AG09309 (cell line): ENCODE measurements at regions not wholly inside any gene's neighbourhood (a gene's known extent, or its start where the extent isn't known, plus 50 kb on each side); places are given as distances from the start of the nearest gene placed in this dataset.

Experiments used
- DNase-seq: peaks from one replicate; pipeline ENCODE4 v3.0.0-alpha.2; 2010; ENCODE audit warnings: low read depth
- H3K4me3 ChIP-seq: 2 replicates; pipeline ENCODE4 v1.5.1; 2011; ENCODE audit warnings: mild to moderate bottlenecking, low read depth, low read length, moderate library complexity; ENCODE audit not compliant: control insufficient read depth
- CTCF ChIP-seq: IDR thresholded peaks from 2 replicates; pipeline ENCODE4 v1.5.1; 2011; ENCODE audit warnings: mild to moderate bottlenecking, low read depth, low read length, inconsistent platforms; ENCODE audit not compliant: insufficient read depth, control insufficient read depth; ENCODE audit errors: missing control alignments

DNA sequence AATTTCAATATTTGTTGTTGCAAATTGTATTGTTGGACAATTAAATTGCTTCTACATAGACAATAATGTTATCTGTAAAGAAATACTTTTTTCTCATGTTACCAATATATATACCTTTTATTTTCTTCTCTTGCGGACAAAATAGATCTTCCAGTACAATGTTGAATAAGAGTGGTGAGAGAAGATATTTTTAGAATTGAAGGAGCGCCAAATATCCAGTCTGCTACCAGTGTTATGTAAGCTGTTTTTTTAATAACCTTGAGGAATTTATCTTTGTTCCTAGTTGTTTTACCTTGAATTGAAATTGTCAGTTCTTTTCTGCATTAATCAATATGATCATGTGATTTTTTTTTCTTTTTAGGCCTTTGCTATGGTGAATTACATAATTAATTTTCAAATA, 1702.5 kb upstream of the RAG2 start:
- H3K4me3 ChIP-seq = no peak overlapping the region
- TF ChIP-seq CTCF = no peak

DNA sequence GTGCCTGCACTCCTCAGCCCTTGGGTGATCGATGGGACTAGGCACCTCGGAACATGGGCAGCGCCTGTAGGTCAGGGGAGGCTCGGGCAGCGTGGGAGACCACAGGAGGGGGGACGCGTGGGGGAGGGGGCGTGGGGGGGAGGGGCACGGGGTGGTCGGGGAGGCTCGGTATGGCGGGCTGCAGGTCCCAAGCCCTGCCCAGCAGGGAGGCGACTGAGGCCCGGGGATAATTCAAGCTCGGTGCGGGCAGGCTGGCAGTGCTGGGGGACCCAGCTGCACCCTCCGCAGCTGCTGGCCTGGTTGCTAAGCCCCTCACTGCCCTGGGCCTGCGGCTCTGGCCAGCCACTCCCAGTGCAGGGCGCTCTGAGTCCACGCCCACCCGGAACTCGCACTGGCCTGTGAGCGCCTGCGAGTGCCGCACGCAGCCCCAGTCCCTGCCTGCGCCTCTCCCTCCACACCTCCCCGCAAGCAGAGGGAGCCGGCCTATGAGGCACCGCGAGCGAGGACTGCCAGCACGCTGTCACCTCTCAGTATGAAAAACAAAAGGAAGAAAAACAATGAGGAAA, 1698.3 kb upstream of the RAG2 start:
- no peak overlapping the region for H3K4me3 ChIP-seq
- no peak for TF ChIP-seq CTCF
- DNase-seq = no peak

More for the DNA sequence above, 1702.5 kb upstream of the RAG2 start:
- DNase-seq = no peak

GRCh38 chr11:38282718-38283117, 1684.7 kb upstream of the RAG2 start:
- DNase-seq = no peak
- H3K4me3 ChIP-seq = no peak overlapping the region
- TF ChIP-seq CTCF = no peak

DNA sequence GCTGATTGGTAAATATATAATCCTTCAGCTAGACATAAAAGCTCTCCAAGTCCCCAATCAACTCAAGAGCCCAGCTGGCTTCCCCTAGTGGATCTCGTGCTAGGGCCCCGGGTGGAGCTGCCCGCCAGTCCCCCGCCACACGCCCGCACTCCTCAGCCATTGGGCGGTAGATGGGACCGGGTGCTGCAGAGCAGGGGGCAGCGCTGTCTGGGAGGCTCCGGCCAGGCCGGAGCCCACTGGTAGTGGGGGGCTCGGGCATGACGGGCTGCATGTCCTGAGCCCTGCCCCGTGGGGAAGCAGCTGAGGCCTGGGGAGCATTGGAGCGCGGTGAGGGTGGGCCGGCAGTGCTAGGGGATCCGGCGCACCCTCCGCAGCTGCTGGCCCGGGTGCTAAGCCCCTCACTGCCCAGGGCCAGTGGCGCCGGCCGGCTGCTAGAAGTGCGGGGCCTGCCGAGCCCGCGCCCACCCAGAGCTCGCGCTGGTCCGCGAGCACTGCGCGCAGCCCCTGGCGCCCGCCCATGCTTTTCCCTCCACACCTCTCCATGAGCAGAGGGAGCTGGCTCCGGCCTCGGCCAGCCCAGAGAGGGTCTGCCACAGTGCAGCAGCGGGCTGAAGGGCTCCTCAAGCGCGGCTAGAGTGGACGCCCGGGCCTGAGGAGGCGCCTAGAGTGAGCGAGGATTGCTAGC, 1680.6 kb upstream of the RAG2 start:
- no peak for DNase-seq
- no peak overlapping the region for H3K4me3 ChIP-seq
- TF ChIP-seq CTCF = no peak

DNA sequence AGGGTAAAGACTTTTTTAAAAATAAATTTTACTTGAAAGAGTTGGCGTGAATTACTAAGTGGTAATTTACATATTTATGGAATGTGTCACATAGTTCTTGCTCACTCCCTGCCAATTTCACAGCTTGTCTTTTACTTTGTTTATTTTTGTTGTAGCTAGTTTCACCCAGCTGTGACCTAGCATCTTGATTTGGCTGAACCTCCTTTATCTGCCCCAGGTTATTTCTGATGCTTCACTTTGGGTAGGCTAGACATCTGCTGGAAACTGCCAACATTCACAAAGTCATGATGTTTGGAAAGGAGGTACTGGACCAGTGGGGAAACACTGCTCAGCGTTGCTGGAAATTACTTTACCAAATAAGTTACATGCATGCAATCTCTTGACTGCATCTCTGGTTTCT, 1676.0 kb upstream of the RAG2 start:
- TF ChIP-seq CTCF = no peak

DNA sequence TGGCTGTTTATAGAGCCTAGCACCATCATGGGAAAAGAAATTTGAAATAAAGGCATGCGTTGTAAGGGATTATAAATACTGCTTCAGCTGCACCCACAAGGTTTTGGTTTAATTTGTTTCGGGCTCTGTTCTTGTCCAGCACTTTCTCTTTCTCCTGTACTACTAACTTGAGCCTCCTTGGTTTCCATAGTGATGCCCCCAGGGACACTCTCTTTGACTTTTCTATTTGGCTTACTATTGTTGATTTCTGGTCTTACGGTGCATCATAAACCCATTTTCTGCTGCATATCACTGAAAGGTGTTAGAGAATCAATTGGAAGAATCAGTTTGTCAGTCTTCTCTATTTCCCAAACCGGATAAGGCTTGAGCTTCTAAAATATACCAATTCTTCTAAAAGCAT, 1674.3 kb upstream of the RAG2 start:
- no peak for DNase-seq
- H3K4me3 ChIP-seq = no peak overlapping the region
- no peak for TF ChIP-seq CTCF

More for the DNA sequence above, 1676.0 kb upstream of the RAG2 start:
- no peak overlapping the region for H3K4me3 ChIP-seq
- DNase-seq = no peak
